ENCODE measurements at regions not wholly inside any gene's neighbourhood (a gene's known extent, or its start where the extent isn't known, plus 50 kb on each side); places are given as distances from the start of the nearest gene placed in this dataset.

GRCh38 chr2:176622792-176623191 lies 353.6 kb downstream of the MTX2 start:
- DNase-seq, result no peak

- no peak for DNase-seq
Measured at GRCh38 chr2:176626796-176627195, 357.6 kb downstream of the MTX2 start.

GRCh38 chr2:176628438-176628837 lies 359.2 kb downstream of the MTX2 start:
- no peak for DNase-seq

GRCh38 chr2:176633754-176634153 lies 364.5 kb downstream of the MTX2 start:
- DNase-seq, result no peak

GRCh38 chr2:176636401-176636800 lies 367.2 kb downstream of the MTX2 start:
- DNase-seq, result no peak

GRCh38 chr2:176637142-176637485 lies 367.9 kb downstream of the MTX2 start:
- DNase-seq, result no peak

- no peak for DNase-seq
Measured at GRCh38 chr2:176637486-176638166, 368.4 kb downstream of the MTX2 start.

GRCh38 chr2:176638167-176639015 lies 369.1 kb downstream of the MTX2 start:
- no peak for DNase-seq

- DNase-seq, result no peak
Measured at GRCh38 chr2:176639016-176639343, 369.7 kb downstream of the MTX2 start.

GRCh38 chr2:176639671-176640070 lies 370.4 kb downstream of the MTX2 start:
- no peak for DNase-seq

GRCh38 chr2:176641436-176641835 lies 372.2 kb downstream of the MTX2 start:
- no peak for DNase-seq

- DNase-seq, result no peak
Measured at GRCh38 chr2:176642074-176642473, 372.8 kb downstream of the MTX2 start.

GRCh38 chr2:176643646-176644045 lies 374.4 kb downstream of the MTX2 start:
- DNase-seq, result no peak

- no peak for DNase-seq
Measured at GRCh38 chr2:176645494-176645893, 376.3 kb downstream of the MTX2 start.

- DNase-seq, result no peak
Measured at GRCh38 chr2:176646033-176646615, 376.9 kb downstream of the MTX2 start.

- DNase-seq, result no peak
Measured at GRCh38 chr2:176647325-176648165, 378.3 kb downstream of the MTX2 start.

- DNase-seq, result no peak
Measured at GRCh38 chr2:176648700-176649297, 379.6 kb downstream of the MTX2 start.

- no peak for DNase-seq
Measured at GRCh38 chr2:176650104-176650837, 381.0 kb downstream of the MTX2 start.

GRCh38 chr2:176650838-176651555 lies 381.8 kb downstream of the MTX2 start:
- no peak for DNase-seq

- DNase-seq, result peak; percentile 25
Measured at GRCh38 chr2:176652300-176653182, 383.3 kb downstream of the MTX2 start.

All from GDM1 (cell line).